ENCODE measurements at regions not wholly inside any gene's neighbourhood (a gene's known extent, or its start where the extent isn't known, plus 50 kb on each side); places are given as distances from the start of the nearest gene placed in this dataset.

GRCh38 chr1:87165177-87165576 is 163.5 kb upstream of the LMO4 start:
- DNase-seq (ENCODE audit: low read depth): no peak

- DNase-seq (ENCODE audit: low read depth): no peak
Measured at GRCh38 chr1:87167157-87167789, 161.4 kb upstream of the LMO4 start.

GRCh38 chr1:87167848-87168525 is 160.7 kb upstream of the LMO4 start:
- peak; percentile 42 for DNase-seq (ENCODE audit: low read depth)

- DNase-seq (ENCODE audit: low read depth): peak; percentile 45
Measured at GRCh38 chr1:87169263-87169910, 159.3 kb upstream of the LMO4 start.

GRCh38 chr1:87170157-87170556 is 158.5 kb upstream of the LMO4 start:
- peak; percentile 76 for DNase-seq (ENCODE audit: low read depth)

GRCh38 chr1:87170931-87171598 is 157.6 kb upstream of the LMO4 start:
- DNase-seq (ENCODE audit: low read depth): no peak

- DNase-seq (ENCODE audit: low read depth): no peak
Measured at GRCh38 chr1:87173231-87173630, 155.4 kb upstream of the LMO4 start.

DNA sequence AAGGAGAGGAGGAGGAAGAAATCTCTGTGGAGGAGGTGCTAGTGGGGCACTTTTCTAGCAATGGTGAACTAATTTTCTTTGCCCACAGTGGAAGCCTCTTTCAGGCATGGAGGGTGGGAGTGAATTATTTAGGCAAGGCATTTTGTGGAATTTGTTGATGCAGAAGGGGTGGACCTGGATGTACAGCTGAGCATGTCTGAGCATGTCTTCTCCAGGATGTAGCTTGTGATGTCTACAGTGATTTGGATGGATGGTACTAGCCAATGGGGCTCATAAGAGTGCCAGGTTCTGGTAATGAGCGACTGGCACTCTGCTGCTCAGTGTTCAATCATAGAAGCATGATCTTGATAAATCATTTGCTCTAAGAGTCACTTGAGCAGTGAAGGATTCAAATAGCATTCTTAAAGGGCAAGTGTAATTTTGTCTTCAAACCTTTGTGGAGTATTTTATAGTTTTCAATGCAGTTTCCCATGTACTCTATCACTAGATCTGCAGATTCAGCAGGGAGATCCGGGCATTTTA is 153.9 kb upstream of the LMO4 start:
- no peak for DNase-seq (ENCODE audit: low read depth)

DNA sequence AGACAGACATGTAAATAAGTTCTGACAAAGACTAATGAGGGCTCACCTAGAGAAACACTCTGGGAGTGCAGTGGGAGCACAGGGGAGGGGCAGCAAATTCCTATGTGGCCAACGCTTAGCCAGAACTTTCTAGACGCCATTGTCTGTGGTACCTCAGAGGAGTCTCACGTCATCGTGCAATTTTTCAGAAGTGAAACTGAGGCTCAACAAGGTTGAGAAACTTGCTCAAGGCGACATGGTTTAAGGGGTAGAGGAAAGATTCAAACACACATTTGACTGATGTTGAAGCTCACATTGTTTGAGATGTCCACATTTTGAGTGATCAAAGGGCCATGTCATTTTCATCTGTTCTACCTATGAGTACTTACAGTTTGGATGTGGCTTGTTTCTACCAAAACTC is 152.6 kb upstream of the LMO4 start:
- no peak for DNase-seq (ENCODE audit: low read depth)

DNA sequence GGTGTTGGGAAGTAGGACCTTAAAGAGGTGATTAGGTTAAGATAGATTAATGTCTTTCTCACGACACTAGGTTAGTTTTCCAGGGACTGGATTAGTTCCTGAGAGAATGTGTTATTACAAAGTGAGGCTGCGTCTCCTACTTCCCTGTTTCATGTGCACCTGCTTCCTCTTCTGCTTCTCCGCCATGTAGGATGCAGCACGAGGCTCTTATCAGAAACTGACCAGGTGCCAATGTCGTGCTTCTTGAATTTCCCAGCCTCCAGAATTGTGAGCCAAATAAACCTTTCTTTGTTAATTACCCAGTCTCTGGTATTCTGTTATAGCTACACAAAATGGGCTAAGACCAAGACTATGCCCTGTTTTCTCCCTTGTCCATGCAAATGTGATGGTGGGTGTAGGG is 152.2 kb upstream of the LMO4 start:
- no peak for DNase-seq (ENCODE audit: low read depth)

DNA sequence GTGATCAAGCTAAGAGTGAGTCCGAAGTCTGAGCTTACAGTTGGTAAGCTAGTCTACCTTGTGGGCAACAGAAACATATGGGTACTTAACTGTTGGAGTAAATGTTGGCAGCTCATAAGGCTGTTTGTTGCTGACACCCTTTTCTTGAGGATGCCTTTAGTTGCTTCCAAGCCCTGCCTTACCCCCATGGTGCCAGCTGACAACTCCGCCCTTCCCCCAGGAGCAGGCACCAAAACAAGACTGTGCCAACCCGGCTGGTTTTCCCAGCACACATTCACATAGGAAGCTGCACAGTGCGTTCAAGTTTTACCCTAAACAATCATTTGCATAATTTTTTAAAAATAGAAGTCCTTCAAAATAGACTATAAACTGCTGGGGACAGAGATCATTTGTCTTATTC is 150.2 kb upstream of the LMO4 start:
- DNase-seq (ENCODE audit: low read depth): no peak

DNA sequence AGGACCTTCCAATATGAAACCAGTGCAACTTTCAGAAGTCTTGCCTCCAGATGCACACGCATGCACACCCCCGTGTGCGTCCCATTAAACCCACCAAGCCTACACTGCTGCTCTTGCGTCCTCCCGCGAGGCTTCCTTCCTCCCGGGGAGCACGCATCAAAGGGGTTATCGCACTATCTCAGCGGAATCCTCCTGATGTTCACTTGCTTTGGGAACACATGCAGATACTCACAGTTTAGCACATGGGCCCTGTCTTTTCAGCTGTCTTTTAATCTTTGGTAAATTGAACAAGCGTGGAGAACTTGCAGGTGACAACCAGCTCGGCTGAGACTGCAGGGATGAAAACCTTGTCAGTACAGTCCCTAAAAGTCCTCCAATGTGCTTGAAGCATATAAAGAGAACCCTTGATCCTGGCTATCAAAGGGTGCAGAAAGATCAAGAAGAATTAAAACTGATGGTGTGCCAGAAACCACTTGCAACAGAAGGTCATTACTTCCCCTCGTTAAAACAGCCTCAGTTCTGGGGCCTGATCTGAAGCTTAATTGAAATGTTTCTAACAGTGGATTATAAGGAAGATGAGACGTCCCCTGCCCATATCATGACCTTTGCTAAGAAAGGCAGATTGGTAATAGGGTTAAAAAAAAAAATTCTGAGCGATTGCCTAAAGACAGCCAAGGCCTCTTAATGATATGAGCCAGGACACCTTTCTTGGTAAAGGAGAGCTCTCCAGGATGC is 149.4 kb upstream of the LMO4 start:
- no peak for DNase-seq (ENCODE audit: low read depth)

GRCh38 chr1:87179851-87180519 is 148.7 kb upstream of the LMO4 start:
- DNase-seq (ENCODE audit: low read depth): no peak

DNA sequence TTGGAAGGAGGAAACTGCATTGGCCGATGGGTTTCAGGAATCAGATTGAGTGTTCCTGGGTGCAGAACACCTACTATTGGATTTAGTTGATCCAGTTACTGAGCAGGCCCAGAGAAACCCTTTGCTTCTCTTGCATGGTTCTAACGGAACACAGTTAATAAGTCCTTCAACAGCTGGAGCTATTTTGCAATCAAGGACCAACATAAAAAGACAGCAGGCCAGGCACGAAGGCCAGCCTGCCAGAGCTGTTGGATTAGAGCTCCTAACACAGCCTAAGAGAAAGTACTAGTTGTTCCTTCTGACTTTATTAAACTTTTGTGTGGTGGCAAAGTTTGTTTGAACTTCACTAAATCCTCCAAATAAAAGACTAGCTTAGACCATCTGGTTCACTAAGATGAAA is 148.0 kb upstream of the LMO4 start:
- no peak for DNase-seq (ENCODE audit: low read depth)

DNA sequence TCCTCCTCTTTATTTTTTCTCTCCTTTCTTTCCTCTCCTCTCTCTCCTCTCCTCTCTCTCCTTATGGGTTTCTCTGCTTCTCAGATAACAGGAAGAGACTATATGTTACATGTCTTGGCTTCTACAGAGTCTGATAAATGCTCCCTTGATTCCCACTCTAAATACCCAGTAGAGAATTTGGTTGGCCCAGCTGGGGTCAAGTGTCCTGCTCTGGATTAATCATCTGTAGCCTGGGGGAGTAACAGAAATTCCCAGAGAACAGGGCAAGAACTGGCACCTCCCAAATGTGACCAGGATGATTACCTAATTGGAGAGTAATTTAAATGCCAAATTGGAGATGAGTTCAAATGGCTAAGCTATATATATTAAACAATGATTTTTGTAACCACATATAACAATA is 146.1 kb upstream of the LMO4 start:
- DNase-seq (ENCODE audit: low read depth): peak; percentile 80

DNA sequence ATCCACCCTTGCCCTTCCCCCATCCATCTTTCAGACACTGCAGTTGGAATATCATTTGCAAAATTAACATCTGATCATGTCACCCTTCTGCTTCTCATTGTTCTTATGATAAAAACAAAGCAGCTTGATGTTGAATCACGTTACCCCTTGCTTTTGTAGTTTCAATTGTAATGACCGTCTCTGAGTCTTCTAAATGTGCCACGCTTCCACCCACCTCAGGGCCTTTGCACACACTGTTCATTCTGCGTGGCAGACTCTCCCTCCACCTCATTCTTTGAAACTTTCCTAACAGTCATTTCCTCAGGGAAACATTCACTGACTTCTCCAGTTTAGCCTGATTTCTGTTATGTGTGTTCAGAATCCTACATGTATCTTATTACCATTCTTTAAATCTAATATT is 143.6 kb upstream of the LMO4 start:
- DNase-seq (ENCODE audit: low read depth): no peak

DNA sequence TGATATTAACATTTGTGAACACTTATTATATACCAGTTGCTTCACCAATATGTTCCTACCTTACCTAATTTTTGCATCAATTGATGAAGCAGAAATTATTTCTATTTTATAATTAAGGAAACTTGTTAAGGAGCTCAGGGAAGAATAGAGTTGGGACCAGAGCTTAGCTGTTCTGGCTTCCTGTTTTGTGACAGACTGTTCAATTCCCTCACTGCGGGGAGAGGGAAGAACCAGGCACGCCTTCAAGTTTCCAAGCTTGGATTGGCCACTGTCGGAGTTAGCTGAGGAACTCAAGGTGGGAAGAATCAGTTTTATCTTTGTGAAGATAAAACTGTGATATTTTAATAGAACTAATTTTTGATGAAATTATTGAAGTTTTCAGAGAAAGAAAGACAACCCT is 142.3 kb upstream of the LMO4 start:
- DNase-seq (ENCODE audit: low read depth): no peak

DNA sequence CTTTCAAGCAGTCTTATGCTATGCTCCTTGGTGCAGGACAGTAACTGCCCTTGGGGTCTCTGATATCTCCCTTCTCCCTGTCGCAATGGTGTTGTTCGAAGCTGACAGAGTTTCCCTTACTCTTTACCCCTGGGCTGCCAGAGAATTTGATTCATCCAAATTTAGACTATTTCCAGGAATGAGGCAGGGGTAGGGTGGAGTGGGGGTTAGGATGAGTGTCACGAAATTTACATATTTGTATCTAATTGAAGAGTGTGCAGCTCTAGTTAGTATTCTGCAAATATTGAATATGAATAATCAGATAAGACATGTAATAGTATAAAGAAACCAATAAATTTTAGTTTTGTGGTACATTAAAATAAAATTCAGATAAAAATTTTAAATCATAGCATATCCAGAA is 140.0 kb upstream of the LMO4 start:
- DNase-seq (ENCODE audit: low read depth): no peak

DNA sequence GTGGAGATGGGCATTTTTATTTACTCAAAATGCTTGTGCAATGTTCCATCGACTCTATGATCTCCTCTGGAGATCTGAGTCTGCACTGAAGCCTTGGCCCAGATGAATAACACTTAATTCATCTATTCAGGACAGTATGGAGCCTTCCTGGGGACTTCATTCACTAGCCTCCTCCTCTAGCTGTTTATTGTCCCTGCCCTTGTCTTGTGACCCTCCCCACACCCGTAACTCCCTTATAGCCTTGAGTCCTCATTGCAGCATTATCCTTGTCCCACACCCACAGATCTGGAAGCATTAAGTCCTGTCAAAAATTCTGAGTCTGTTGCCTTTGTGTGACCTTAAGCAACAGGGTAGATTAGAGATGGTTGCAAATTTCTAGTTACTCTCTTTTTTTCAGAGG is 138.3 kb upstream of the LMO4 start:
- DNase-seq (ENCODE audit: low read depth): no peak

GRCh38 chr1:87191646-87192045 is 137.0 kb upstream of the LMO4 start:
- DNase-seq (ENCODE audit: low read depth): no peak

- no peak for DNase-seq (ENCODE audit: low read depth)
Measured at GRCh38 chr1:87194271-87194774, 134.4 kb upstream of the LMO4 start.

Data from RPMI7951 (cell line).